Suprapubic skin (tissue), 4 donors: ENCODE measurements at regions not wholly inside any gene's neighbourhood (a gene's known extent, or its start where the extent isn't known, plus 50 kb on each side); places are given as distances from the start of the nearest gene placed in this dataset.
A peak's percentile ranks its signal among the peaks of the same experiment; 100 is the strongest.

Source experiments
- DNase-seq, 2 donors: peaks; one replicate each; pipeline ENCODE4 v3.0.0-alpha.2; 2019; ENCODE audit warnings: low spot score in 2 of 2
- H3K27ac ChIP-seq: fragments of 200-600 bp; sonication (generic); one replicate; pipeline ENCODE4 v1.5.1; 2019
- H3K27me3 ChIP-seq: fragments of 200-600 bp; sonication (generic); one replicate; pipeline ENCODE4 v1.5.1; 2019
- H3K36me3 ChIP-seq: fragments of 200-600 bp; sonication (generic); one replicate; pipeline ENCODE4 v1.5.1; 2019
- H3K4me1 ChIP-seq: fragments of 200-600 bp; sonication (generic); one replicate; pipeline ENCODE4 v1.5.1; 2019
- H3K4me3 ChIP-seq: fragments of 200-600 bp; sonication (generic); one replicate; pipeline ENCODE4 v1.5.1; 2019; ENCODE audit warnings: mild to moderate bottlenecking
- H3K9me3 ChIP-seq: fragments of 200-600 bp; sonication (generic); one replicate; pipeline ENCODE4 v1.5.1; 2019
- EP300 ChIP-seq: sonication (generic); formaldehyde crosslinking; IDR thresholded peaks from one replicate; pipeline ENCODE4 v1.6.1; 2017; ENCODE audit warnings: antibody characterized with exemption
- POLR2A ChIP-seq, 2 donors: fragments of 450-650 bp; IDR thresholded peaks; one replicate each; pipeline ENCODE4 v1.6.1; 2017; ENCODE audit warnings: antibody characterized with exemption in 2 of 2, mild to moderate bottlenecking in 2 of 2, moderate library complexity in 2 of 2
- POLR2AphosphoS5 ChIP-seq, 3 donors: sonication (generic); formaldehyde crosslinking; IDR thresholded peaks; one replicate each; pipeline ENCODE4 v1.6.1; 2017; ENCODE audit warnings: antibody characterized with exemption in 3 of 3
- WGBS: methylation state at CpG from one replicate; pipeline ENCODE4 v1.1.5; 2018; 5-methylcytosine and 5-hydroxymethylcytosine counted together
- TF ChIP-seq, protein P1 (sequence below), 2 donors: fragments of 200-600 bp in 1 of 2; fragments of 450-650 bp in 1 of 2; sonication (generic) in 1 of 2; IDR thresholded peaks; one replicate each; pipeline ENCODE4 v1.5.1; 2016 to 2019; ENCODE audit warnings: antibody characterized with exemption in 2 of 2, mild to moderate bottlenecking in 1 of 2, moderate library complexity in 1 of 2

DNA sequence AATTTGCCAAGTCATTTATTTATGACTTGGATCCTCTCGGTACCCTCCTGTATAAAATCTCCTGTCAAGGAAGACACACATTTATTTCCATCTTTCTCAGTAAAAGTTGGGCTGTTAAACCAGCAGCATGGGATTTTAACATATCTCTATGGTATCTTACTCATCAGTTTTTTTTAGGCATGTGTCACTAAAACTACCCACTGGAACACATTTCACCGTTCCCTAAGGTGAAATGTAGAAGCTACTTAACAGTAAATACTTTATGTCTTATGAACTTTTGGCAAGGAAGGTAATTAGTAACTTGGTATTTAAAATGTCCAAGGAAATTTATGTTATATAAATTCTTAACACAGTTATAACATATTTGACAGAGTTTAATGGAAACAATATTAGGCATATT lies 152.5 kb upstream of the HDAC9 start:
- 61% methylated on average over 2 of the region's 2 CpGs for WGBS
- Histone ChIP-seq H3K9me3 (no peaks in the 10 kb centered on the region), H3K27me3 (no peaks in the 10 kb centered on the region), H3K4me3 (no peak overlapping the region), H3K27ac (no peak overlapping the region), H3K4me1 (peaks cover 5% of the 10 kb centered on the region), H3K36me3 (no peaks in the 10 kb centered on the region)
- TF ChIP-seq POLR2A (IDR thresholded peaks at IDR 0.05) = no peak
- TF ChIP-seq, protein P1, sequence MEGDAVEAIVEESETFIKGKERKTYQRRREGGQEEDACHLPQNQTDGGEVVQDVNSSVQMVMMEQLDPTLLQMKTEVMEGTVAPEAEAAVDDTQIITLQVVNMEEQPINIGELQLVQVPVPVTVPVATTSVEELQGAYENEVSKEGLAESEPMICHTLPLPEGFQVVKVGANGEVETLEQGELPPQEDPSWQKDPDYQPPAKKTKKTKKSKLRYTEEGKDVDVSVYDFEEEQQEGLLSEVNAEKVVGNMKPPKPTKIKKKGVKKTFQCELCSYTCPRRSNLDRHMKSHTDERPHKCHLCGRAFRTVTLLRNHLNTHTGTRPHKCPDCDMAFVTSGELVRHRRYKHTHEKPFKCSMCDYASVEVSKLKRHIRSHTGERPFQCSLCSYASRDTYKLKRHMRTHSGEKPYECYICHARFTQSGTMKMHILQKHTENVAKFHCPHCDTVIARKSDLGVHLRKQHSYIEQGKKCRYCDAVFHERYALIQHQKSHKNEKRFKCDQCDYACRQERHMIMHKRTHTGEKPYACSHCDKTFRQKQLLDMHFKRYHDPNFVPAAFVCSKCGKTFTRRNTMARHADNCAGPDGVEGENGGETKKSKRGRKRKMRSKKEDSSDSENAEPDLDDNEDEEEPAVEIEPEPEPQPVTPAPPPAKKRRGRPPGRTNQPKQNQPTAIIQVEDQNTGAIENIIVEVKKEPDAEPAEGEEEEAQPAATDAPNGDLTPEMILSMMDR (IDR thresholded peaks at IDR 0.05) = no peak
- TF ChIP-seq POLR2AphosphoS5 (IDR thresholded peaks at IDR 0.05) = no peak
- no peak for TF ChIP-seq EP300
- no peak for DNase-seq

DNA sequence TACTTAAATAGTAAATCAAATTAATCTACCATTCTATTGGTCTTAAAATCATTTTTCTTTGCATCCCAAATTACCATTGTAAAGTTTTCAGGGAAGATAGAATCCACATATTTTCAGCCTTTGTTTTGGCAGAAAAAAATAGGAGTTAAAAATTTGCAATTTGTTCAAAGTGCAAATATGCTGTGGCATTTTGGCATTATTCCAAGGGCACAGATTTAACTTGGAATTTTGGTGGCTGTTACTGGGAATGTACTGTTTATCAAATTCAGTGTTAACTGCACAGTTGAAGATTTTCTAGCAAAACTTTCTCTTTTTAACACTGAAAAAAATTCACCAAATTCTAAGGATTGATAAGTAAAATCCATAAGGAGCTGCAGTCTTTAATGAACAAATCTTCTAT lies 151.0 kb upstream of the HDAC9 start:
- Histone ChIP-seq H3K9me3 (no peaks in the 10 kb centered on the region), H3K27me3 (no peaks in the 10 kb centered on the region), H3K36me3 (no peaks in the 10 kb centered on the region), H3K4me1 (peaks cover 5% of the 10 kb centered on the region), H3K4me3 (no peak overlapping the region), H3K27ac (no peak overlapping the region)
- DNase-seq = no peak
- TF ChIP-seq POLR2A (IDR thresholded peaks at IDR 0.05) = no peak
- TF ChIP-seq, protein P1 (IDR thresholded peaks at IDR 0.05) = no peak
- TF ChIP-seq EP300 = no peak
- no peak for TF ChIP-seq POLR2AphosphoS5 (IDR thresholded peaks at IDR 0.05)

DNA sequence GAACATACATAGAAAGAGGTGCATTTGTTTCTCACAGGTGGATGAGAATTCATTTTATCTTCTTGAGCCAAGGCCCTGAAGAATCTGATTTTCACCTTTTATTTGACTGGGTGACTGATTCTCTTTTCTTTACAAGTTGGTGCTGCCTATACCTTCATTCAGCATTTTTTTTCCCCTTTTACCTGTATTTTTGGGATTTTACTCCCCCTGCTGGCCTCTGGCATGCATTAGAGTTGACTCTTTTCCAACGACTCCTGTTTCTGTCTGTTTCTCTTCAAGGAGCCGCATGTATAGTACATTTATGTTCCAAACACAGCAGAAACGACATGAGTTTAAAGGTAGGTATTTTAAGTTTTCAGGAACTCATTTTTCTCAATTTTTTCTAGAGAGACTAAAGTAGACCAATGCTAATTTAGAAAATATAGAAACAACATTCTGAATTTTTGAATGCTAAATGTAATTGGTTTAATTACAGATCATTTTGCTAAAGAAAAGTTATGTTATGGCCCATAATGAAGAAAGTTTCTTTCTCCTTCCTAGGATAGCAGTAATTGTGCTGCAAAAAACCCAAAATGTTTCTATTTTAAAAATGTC lies 149.8 kb upstream of the HDAC9 start:
- 22% methylated on average over 3 of the region's 3 CpGs for WGBS
- no peaks in the 10 kb centered on the region for H3K36me3 ChIP-seq
- no peak overlapping the region for H3K27ac ChIP-seq
- H3K27me3 ChIP-seq = no peaks in the 10 kb centered on the region
- H3K9me3 ChIP-seq = no peaks in the 10 kb centered on the region
- H3K4me3 ChIP-seq = no peak overlapping the region
- H3K4me1 ChIP-seq = peaks cover 5% of the 10 kb centered on the region
- no peak for DNase-seq
- TF ChIP-seq POLR2A (IDR thresholded peaks at IDR 0.05) (no peak), POLR2AphosphoS5 (IDR thresholded peaks at IDR 0.05) (no peak), EP300 (no peak)
- TF ChIP-seq, protein P1 (IDR thresholded peaks at IDR 0.05) = peak; percentile 29 to 57

DNA sequence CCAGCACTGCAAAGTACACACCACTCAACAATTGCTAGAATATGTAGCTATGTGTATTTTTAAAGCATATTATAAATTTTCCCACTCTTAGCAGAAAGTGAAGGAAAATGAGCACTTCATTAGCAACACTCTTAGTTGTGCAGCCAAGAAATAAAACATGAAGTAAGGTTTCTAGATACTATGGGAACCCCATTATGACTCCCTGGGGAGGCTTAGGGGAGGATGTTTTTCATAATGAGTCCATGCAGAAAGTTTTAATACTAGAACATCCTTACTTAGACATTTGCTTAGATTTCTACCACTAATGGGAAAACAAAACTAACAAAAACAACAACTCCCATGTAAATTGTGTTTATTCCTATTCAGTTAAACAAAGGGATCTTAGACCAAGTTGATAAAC lies 148.4 kb upstream of the HDAC9 start:
- H3K36me3 ChIP-seq = no peaks in the 10 kb centered on the region
- H3K27me3 ChIP-seq = no peaks in the 10 kb centered on the region
- TF ChIP-seq, protein P1 (IDR thresholded peaks at IDR 0.05) = no peak
- TF ChIP-seq EP300 (no peak), POLR2AphosphoS5 (IDR thresholded peaks at IDR 0.05) (no peak), POLR2A (IDR thresholded peaks at IDR 0.05) (no peak)
- H3K4me1 ChIP-seq = peaks cover 5% of the 10 kb centered on the region
- H3K27ac ChIP-seq = no peak overlapping the region
- DNase-seq = no peak
- no peak overlapping the region for H3K4me3 ChIP-seq
- H3K9me3 ChIP-seq = no peaks in the 10 kb centered on the region

DNA sequence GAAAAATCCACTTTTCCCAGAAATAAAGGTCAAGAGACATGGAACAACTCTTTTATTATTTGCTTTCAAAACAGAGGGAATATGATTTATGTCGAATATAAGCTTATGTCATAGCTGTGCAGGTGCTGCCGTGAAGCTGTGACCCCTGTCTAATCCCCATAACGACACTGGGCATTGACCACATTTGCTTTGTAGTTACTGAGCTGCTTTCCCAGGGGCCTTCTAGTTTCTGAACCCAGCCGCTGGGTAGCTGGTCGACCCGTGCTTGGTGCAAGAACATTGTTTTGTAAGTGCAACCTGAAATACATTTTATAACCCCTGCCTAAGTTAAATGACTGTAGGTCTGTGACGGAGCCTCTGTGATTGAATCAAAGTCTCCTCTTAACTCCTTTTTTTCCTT lies 144.9 kb upstream of the HDAC9 start:
- H3K9me3 ChIP-seq = no peaks in the 10 kb centered on the region
- no peak for DNase-seq
- TF ChIP-seq EP300 (no peak), POLR2A (IDR thresholded peaks at IDR 0.05) (no peak), POLR2AphosphoS5 (IDR thresholded peaks at IDR 0.05) (no peak)
- TF ChIP-seq, protein P1 (IDR thresholded peaks at IDR 0.05) = no peak
- WGBS = 70% methylated on average over 7 of the region's 7 CpGs
- peaks cover 10% of the 10 kb centered on the region for H3K4me1 ChIP-seq
- H3K27me3 ChIP-seq = no peaks in the 10 kb centered on the region
- no peaks in the 10 kb centered on the region for H3K36me3 ChIP-seq
- H3K4me3 ChIP-seq = no peak overlapping the region
- no peak overlapping the region for H3K27ac ChIP-seq
